Colonic mucosa (tissue), 4 donors: ENCODE measurements at regions not wholly inside any gene's neighbourhood (a gene's known extent, or its start where the extent isn't known, plus 50 kb on each side); places are given as distances from the start of the nearest gene placed in this dataset.

Source experiments
- DNase-seq: peaks from one replicate; pipeline ENCODE4 v3.0.0-alpha.2; 2020
- H3K27ac ChIP-seq: fragments of 200-600 bp; one replicate; pipeline ENCODE4 v1.8.0; 2021
- H3K27me3 ChIP-seq: fragments of 200-600 bp; one replicate; pipeline ENCODE4 v1.8.0; 2021
- H3K36me3 ChIP-seq: fragments of 200-600 bp; one replicate; pipeline ENCODE4 v1.8.0; 2021
- H3K4me1 ChIP-seq: fragments of 200-600 bp; one replicate; pipeline ENCODE4 v1.8.0; 2021; ENCODE audit warnings: mild to moderate bottlenecking
- H3K4me3 ChIP-seq: fragments of 200-600 bp; one replicate; pipeline ENCODE4 v1.8.0; 2021
- H3K9ac ChIP-seq, 2 donors: one replicate each; pipeline ENCODE4 v1.7.0; 2013; ENCODE audit warnings: control low read depth in 2 of 2, low read depth in 2 of 2, low read length in 2 of 2
- H3K9me3 ChIP-seq: fragments of 200-600 bp; one replicate; pipeline ENCODE4 v1.8.0; 2021
- intact Hi-C: fragments of 100-400 bp; cut with DNase I; formaldehyde crosslinking; loops from one replicate; pipeline ENCODE4 v1.14.1; 2022
- TF ChIP-seq, protein P1 (sequence below): fragments of 200-600 bp; IDR thresholded peaks from one replicate; pipeline ENCODE4 v1.8.0; 2022; ENCODE audit warnings: antibody characterized with exemption, mild to moderate bottlenecking
- donor health status: healthy.
- donor health status: DM: no; HTN: no; CAD: no.
- donor health status: DM: no; HTN: no; CAD: no.

DNA sequence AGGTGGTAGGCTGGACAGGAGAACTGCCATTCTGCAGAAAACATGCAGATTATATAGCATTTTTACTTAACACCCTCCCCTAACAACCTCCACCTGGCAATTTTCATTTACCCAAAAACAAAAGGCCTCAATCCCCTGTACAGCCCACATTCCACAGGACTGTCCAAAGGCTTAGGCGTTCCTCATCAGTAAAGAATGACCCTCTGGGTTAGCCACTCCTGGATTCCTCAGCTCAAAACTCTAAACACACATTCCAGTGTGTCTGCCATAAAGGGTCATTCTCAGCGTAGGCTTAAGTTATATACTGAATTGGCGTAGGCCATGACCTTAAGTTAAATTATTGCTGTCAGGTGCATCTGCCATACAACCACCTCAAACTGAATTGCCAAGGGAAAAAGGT is 261.8 kb upstream of the CHAC2 start:
- Histone ChIP-seq H3K27me3 (no peaks in the 10 kb centered on the region), H3K9me3 (no peaks in the 10 kb centered on the region), H3K36me3 (no peaks in the 10 kb centered on the region), H3K4me1 (no peaks in the 10 kb centered on the region), H3K9ac (no peak overlapping the region), H3K4me3 (no peak overlapping the region), H3K27ac (no peak overlapping the region)
- intact Hi-C loops, result no loop called here
- TF ChIP-seq, protein P1, sequence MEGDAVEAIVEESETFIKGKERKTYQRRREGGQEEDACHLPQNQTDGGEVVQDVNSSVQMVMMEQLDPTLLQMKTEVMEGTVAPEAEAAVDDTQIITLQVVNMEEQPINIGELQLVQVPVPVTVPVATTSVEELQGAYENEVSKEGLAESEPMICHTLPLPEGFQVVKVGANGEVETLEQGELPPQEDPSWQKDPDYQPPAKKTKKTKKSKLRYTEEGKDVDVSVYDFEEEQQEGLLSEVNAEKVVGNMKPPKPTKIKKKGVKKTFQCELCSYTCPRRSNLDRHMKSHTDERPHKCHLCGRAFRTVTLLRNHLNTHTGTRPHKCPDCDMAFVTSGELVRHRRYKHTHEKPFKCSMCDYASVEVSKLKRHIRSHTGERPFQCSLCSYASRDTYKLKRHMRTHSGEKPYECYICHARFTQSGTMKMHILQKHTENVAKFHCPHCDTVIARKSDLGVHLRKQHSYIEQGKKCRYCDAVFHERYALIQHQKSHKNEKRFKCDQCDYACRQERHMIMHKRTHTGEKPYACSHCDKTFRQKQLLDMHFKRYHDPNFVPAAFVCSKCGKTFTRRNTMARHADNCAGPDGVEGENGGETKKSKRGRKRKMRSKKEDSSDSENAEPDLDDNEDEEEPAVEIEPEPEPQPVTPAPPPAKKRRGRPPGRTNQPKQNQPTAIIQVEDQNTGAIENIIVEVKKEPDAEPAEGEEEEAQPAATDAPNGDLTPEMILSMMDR, result no peak
- DNase-seq, result no peak

DNA sequence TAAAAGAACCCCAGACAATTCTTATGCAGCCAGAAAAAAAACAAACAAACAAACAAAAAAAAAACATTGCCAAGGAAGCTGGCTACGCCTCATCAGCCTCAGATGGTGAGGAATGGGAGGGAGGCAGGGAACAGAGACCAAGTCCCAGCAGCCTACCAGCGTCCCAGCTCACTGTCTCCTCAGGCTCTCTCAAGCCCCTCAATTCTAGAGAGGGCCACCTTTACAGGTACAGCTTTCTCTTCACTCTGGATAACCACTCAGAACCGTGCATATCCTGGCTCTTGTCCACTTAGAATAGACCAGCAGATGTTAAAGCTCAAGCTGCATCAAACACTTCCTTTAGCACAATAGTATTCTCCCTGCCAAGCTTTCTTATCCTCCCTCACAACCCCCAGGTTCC is 263.1 kb upstream of the CHAC2 start:
- no peaks in the 10 kb centered on the region for H3K9me3 ChIP-seq
- no peaks in the 10 kb centered on the region for H3K27me3 ChIP-seq
- intact Hi-C loops, result no loop called here
- DNase-seq, result no peak
- no peak overlapping the region for H3K27ac ChIP-seq
- H3K9ac ChIP-seq, result no peak overlapping the region
- H3K4me1 ChIP-seq, result no peaks in the 10 kb centered on the region
- TF ChIP-seq, protein P1, result no peak
- H3K36me3 ChIP-seq, result no peaks in the 10 kb centered on the region
- no peak overlapping the region for H3K4me3 ChIP-seq

DNA sequence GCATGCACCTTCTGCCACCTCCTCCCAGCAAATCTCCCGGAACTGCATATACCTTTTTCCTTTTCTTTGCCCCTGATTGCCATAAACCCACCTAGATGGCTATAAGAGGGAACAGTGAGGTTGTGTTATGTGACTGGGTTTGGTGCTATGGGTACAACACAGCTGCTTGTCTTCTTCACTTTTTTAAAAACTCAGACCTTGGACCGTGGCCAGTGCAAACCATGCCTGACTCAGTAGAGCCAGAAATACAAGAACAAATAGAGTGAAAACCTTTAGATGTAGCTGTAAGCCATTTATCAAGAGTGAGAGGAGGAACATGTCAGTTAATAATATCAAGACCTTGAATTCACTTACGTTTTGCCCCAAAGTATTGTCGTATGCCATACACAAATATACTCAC is 267.4 kb upstream of the CHAC2 start:
- TF ChIP-seq, protein P1, result no peak
- intact Hi-C loops, result no loop called here
- no peaks in the 10 kb centered on the region for H3K27me3 ChIP-seq
- DNase-seq, result no peak
- no peak overlapping the region for H3K9ac ChIP-seq
- H3K4me3 ChIP-seq, result no peak overlapping the region
- H3K4me1 ChIP-seq, result no peaks in the 10 kb centered on the region
- no peak overlapping the region for H3K27ac ChIP-seq
- H3K9me3 ChIP-seq, result no peaks in the 10 kb centered on the region
- no peaks in the 10 kb centered on the region for H3K36me3 ChIP-seq

DNA sequence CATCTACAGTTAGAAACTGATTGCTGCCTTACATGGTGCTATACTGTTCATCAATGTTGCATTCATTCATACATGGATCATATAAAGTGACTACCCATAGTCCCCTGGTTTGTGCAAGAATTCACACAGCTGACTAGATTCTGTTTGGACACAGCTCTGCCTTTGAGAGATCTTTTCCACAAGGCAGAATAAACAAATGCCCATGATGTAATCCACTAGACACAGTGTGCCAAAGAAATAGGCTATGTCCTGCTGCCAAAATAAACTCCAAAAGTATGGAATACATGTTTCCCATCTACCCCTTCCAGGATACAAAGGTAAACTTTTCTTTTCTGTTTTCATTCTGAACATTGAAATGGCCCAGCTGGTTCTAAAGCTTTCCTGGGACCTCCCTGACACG is 269.4 kb upstream of the CHAC2 start:
- Histone ChIP-seq H3K4me3 (no peak overlapping the region), H3K27ac (no peak overlapping the region), H3K4me1 (no peaks in the 10 kb centered on the region), H3K27me3 (no peaks in the 10 kb centered on the region), H3K36me3 (no peaks in the 10 kb centered on the region), H3K9ac (no peak overlapping the region), H3K9me3 (no peaks in the 10 kb centered on the region)
- DNase-seq, result no peak
- intact Hi-C loops, result no loop called here
- TF ChIP-seq, protein P1, result no peak

DNA sequence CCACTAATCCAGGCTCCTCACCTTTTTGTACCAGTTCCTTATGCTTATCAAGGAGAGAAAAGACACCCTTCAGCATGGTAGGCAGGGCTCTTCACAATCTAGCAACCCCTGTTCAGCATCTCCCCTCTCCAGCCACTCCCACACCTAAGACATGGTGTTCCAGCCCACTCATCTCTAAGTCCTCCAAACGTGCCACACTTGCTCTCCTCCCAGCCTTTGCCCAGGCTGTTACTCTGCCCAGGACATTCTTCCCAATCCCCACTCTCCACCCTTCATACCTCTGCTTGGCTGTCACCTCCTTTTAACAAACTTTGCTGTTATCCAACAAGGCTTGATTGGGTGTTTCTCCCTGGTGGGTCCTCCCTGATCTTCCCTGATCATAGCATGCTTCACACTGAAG is 270.6 kb upstream of the CHAC2 start:
- Histone ChIP-seq H3K27ac (no peak overlapping the region), H3K4me3 (no peak overlapping the region), H3K4me1 (no peaks in the 10 kb centered on the region)

More for the DNA sequence above, 270.6 kb upstream of the CHAC2 start:
- TF ChIP-seq, protein P1, result no peak
- Histone ChIP-seq H3K36me3 (no peaks in the 10 kb centered on the region), H3K9ac (no peak overlapping the region), H3K9me3 (no peaks in the 10 kb centered on the region), H3K27me3 (no peaks in the 10 kb centered on the region)
- intact Hi-C loops, result no loop called here
- no peak for DNase-seq
